GM20000 (cell line): ENCODE measurements at regions not wholly inside any gene's neighbourhood (a gene's known extent, or its start where the extent isn't known, plus 50 kb on each side); places are given as distances from the start of the nearest gene placed in this dataset.

Source experiments
- DNase-seq: peaks from one replicate; pipeline ENCODE4 v3.0.0; 2012; ENCODE audit warnings: low spot score
- CTCF ChIP-seq: IDR thresholded peaks from 2 replicates; pipeline ENCODE4 v1.5.1; 2012; ENCODE audit warnings: mild to moderate bottlenecking, control low read depth; ENCODE audit errors: extremely low read depth, missing control alignments

- no peak for DNase-seq
- TF ChIP-seq CTCF: no peak
Measured at GRCh38 chr1:5142389-5142788, 488.0 kb downstream of the AJAP1 start.

GRCh38 chr1:5141750-5142149 lies 487.3 kb downstream of the AJAP1 start:
- DNase-seq: no peak
- no peak for TF ChIP-seq CTCF

- no peak for TF ChIP-seq CTCF
- DNase-seq: no peak
Measured at GRCh38 chr1:5140962-5141361, 486.6 kb downstream of the AJAP1 start.

- no peak for DNase-seq
- TF ChIP-seq CTCF: no peak
Measured at GRCh38 chr1:5140136-5140535, 485.7 kb downstream of the AJAP1 start.

GRCh38 chr1:5129746-5130355 lies 475.4 kb downstream of the AJAP1 start:
- no peak for TF ChIP-seq CTCF
- DNase-seq: no peak

GRCh38 chr1:5125208-5125607 lies 470.8 kb downstream of the AJAP1 start:
- no peak for DNase-seq
- TF ChIP-seq CTCF: no peak

GRCh38 chr1:5120559-5120958 lies 466.1 kb downstream of the AJAP1 start:
- no peak for TF ChIP-seq CTCF
- no peak for DNase-seq
